HCT116 (cell line): ENCODE measurements at regions not wholly inside any gene's neighbourhood (a gene's known extent, or its start where the extent isn't known, plus 50 kb on each side); places are given as distances from the start of the nearest gene placed in this dataset.

Experiments
- ATAC-seq: fragments of 200-7000 bp; cut with Tn5 transposase; 2 replicates; pipeline ENCODE4 v1.9.1; 2020; ENCODE audit warnings: mild to moderate bottlenecking, moderate library complexity
- BruUV-seq: library from RNA; stranded (reverse); fragments of 400-500 nt; replicated peaks from 2 replicates; lab custom pipeline; 2021; lab: Mats Ljungman, UMichigan
- CTCF ChIA-PET: fragments of 300-600 bp; sonication (Branson Sonifier 250); formaldehyde crosslinking; loops from one replicate; lab custom pipeline; 2021; ENCODE audit warnings: antibody characterized with exemption; lab: Charles Lee
- POLR2A ChIA-PET: fragments of 300-600, 350-600 bp; sonication (Branson Sonifier 250); formaldehyde crosslinking; loops from one replicate; lab custom pipeline; 2021; ENCODE audit warnings: antibody characterized with exemption; lab: Charles Lee
- RAD21 ChIA-PET, 2 experiments: fragments of 300-600 bp; sonication (Branson Sonifier 250); formaldehyde crosslinking; loops; one replicate each; lab custom pipeline; 2023; ENCODE audit warnings: low total read pairs in 2 of 2; ENCODE audit not compliant: uncharacterized antibody in 2 of 2, unreplicated experiment in 2 of 2, low non-redundant PET in 1 of 2; lab: Charles Lee
- DNase-seq: peaks from one replicate; pipeline ENCODE4 v3.0.0-alpha.2; 2010; ENCODE audit warnings: low read depth, low spot score
- H2AFZ ChIP-seq: fragments of 200-600 bp; shearing (Covaris generic), sonication (generic); 2 replicates; pipeline ENCODE4 v1.6.1; 2017; ENCODE audit warnings: low read depth, mixed run types, mixed read lengths, antibody characterized with exemption, low read length; ENCODE audit not compliant: poor library complexity, severe bottlenecking
- H3K27ac ChIP-seq: 2 replicates; pipeline ENCODE4 v1.5.1; 2012; ENCODE audit warnings: low read depth, low read length
- H3K27me3 ChIP-seq: fragments of 200-600 bp; sonication (generic); 2 replicates; pipeline ENCODE4 v1.6.1; 2016; ENCODE audit warnings: mixed run types, low read length, mixed read lengths; ENCODE audit not compliant: insufficient read depth
- H3K36me3 ChIP-seq, 2 experiments: fragments of 200-500 bp in 1 of 2; fragments of 200-600 bp in 1 of 2; sonication (Bioruptor generic) in 1 of 2; sonication (generic) in 1 of 2; 2 replicates each; pipeline versions ENCODE4 v1.5.1 to v1.6.1; 2014 to 2016; ENCODE audit warnings: low read length in 2 of 2, inconsistent platforms in 1 of 2, mixed read lengths in 1 of 2, mixed run types in 1 of 2; ENCODE audit not compliant: insufficient read depth in 2 of 2, control insufficient read depth in 1 of 2
- H3K4me1 ChIP-seq, 2 experiments: fragments of 200-600 bp in 1 of 2; sonication (generic) in 1 of 2; 2 replicates each; pipeline versions ENCODE4 v1.5.1 to v1.6.1; 2012 to 2017; ENCODE audit warnings: low read length in 2 of 2, inconsistent platforms in 1 of 2, mild to moderate bottlenecking in 1 of 2, mixed read lengths in 1 of 2, mixed run types in 1 of 2, moderate library complexity in 1 of 2; ENCODE audit not compliant: insufficient read depth in 2 of 2, control insufficient read depth in 1 of 2
- H3K4me2 ChIP-seq: fragments of 200-600 bp; sonication (generic); 2 replicates; pipeline ENCODE4 v1.6.1; 2017; ENCODE audit warnings: mixed run types, low read length, mixed read lengths
- H3K4me3 ChIP-seq, 2 experiments: fragments of 200-600 bp in 1 of 2; sonication (generic) in 1 of 2; replicated peaks in 1 of 2; 2 replicates each; pipeline ENCODE4 v1.5.1; 2011 to 2016; ENCODE audit warnings: low read length in 2 of 2, control low read depth in 1 of 2, low read depth in 1 of 2, mild to moderate bottlenecking in 1 of 2, mixed read lengths in 1 of 2, mixed run types in 1 of 2
- H3K79me2 ChIP-seq: fragments of 200-600 bp; sonication (generic); 2 replicates; pipeline ENCODE4 v1.6.1; 2017; ENCODE audit warnings: mild to moderate bottlenecking, mixed run types, low read length, moderate library complexity, mixed read lengths; ENCODE audit not compliant: insufficient read depth
- H3K9ac ChIP-seq: fragments of 200-600 bp; sonication (generic); 2 replicates; pipeline ENCODE4 v1.6.1; 2016; ENCODE audit warnings: low read length, mixed read lengths
- H3K9me2 ChIP-seq: fragments of 200-600 bp; sonication (generic), shearing (Covaris generic); 2 replicates; pipeline ENCODE4 v1.6.1; 2017; ENCODE audit warnings: mixed run types, mild to moderate bottlenecking, moderate library complexity; ENCODE audit not compliant: insufficient read depth
- H3K9me3 ChIP-seq, 2 experiments: fragments of 200-500 bp in 1 of 2; fragments of 200-600 bp in 1 of 2; sonication (Bioruptor generic) in 1 of 2; sonication (generic) in 1 of 2; 2 replicates each; pipeline ENCODE4 v1.6.1; 2014 to 2017; ENCODE audit warnings: low read length in 2 of 2, mixed read lengths in 2 of 2, inconsistent platforms in 1 of 2, low read depth in 1 of 2, mild to moderate bottlenecking in 1 of 2, mixed run types in 1 of 2, moderate library complexity in 1 of 2; ENCODE audit not compliant: control insufficient read depth in 1 of 2, insufficient read depth in 1 of 2
- H4K20me1 ChIP-seq: fragments of 200-600 bp; sonication (generic), shearing (Covaris generic); 2 replicates; pipeline ENCODE4 v1.6.1; 2017; ENCODE audit warnings: mixed run types, mild to moderate bottlenecking, moderate library complexity; ENCODE audit not compliant: insufficient read depth
- CBX3 ChIP-seq: IDR thresholded peaks from 2 replicates; pipeline ENCODE4 v1.6.1; 2012; ENCODE audit warnings: low read depth
- EGR1 ChIP-seq: IDR thresholded peaks from 2 replicates; pipeline ENCODE4 v1.6.1; 2012; ENCODE audit warnings: low read depth
- EZH2 ChIP-seq: fragments of 200-600 bp; sonication (generic); IDR thresholded peaks from 2 replicates; pipeline ENCODE4 v1.6.1; 2017; ENCODE audit warnings: antibody characterized with exemption, mixed run types
- FOSL1 ChIP-seq: IDR thresholded peaks from 2 replicates; pipeline ENCODE4 v1.6.1; 2012; ENCODE audit warnings: low read depth
- JUND ChIP-seq: IDR thresholded peaks from 2 replicates; pipeline ENCODE4 v1.6.1; 2012
- SP1 ChIP-seq: IDR thresholded peaks from 2 replicates; pipeline ENCODE4 v1.6.1; 2012; ENCODE audit warnings: low read depth
- YY1 ChIP-seq: IDR thresholded peaks from 2 replicates; pipeline ENCODE4 v1.6.1; 2011; ENCODE audit warnings: low read length, low read depth, moderate library complexity, mild to moderate bottlenecking; ENCODE audit not compliant: insufficient replicate concordance; ENCODE audit errors: extremely low read depth
- ZFX ChIP-seq: fragments of 450-650 bp; IDR thresholded peaks from 2 replicates; pipeline ENCODE4 v1.6.1; 2017
- ZNF274 ChIP-seq: fragments of 200-500 bp; sonication (Bioruptor generic); IDR thresholded peaks from 2 replicates; pipeline ENCODE4 v1.6.1; 2014; ENCODE audit warnings: mild to moderate bottlenecking, low read depth, low read length, inconsistent platforms
- intact Hi-C: fragments of 100-400 bp; cut with micrococcal nuclease; formaldehyde crosslinking; loops from 2 replicates; pipeline ENCODE4 v1.10.0; 2022
- TF ChIP-seq, protein P1 (sequence below), 3 experiments: fragments of 200-600 bp in 1 of 3; sonication (generic) in 1 of 3; IDR thresholded peaks in 2 of 3; conservative IDR thresholded peaks in 1 of 3; 2 replicates each; pipeline ENCODE4 v1.5.1; 2012 to 2017; ENCODE audit warnings: low read depth in 2 of 3, low read length in 2 of 3, antibody characterized with exemption in 1 of 3, borderline replicate concordance in 1 of 3, control low read depth in 1 of 3, mild to moderate bottlenecking in 1 of 3, mixed read lengths in 1 of 3, mixed run types in 1 of 3, moderate library complexity in 1 of 3; ENCODE audit not compliant: insufficient read depth in 1 of 3
- TF ChIP-seq, protein P2 (sequence below): IDR thresholded peaks from 2 replicates; pipeline ENCODE4 v1.6.1; 2012; ENCODE audit warnings: low read depth

DNA sequence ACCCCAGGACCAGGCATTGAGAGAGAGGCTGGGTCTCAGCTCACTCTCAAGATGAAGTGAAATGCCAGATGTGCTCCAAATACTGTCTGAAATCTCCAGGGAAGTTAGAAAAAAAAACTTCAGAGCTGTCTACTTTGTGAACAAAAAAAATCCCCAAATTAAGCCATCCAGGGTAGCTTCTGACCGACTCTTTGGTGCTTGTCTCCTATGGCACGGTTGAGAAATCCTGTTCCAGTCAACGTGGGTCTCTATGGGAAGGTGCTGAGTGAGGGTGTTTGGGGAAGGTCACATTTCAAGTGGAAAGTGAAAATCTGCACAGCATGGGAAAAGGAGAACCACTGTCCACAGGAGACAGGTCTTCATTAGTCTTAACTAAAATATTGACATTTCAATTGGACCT lies 322.5 kb upstream of the CFAP20DC start:
- no peaks in the 10 kb centered on the region for H3K9me2 ChIP-seq
- no peak overlapping the region for H3K4me3 ChIP-seq
- H3K36me3 ChIP-seq = no peaks in the 10 kb centered on the region
- intact Hi-C loops = no loop called here
- POLR2A ChIA-PET = no interaction called here
- no peak overlapping the region for H3K9ac ChIP-seq
- RAD21 ChIA-PET = no interaction called here
- no peaks in the 10 kb centered on the region for H3K4me1 ChIP-seq
- H3K27ac ChIP-seq = no peak overlapping the region
- DNase-seq (no peak), ATAC-seq (no peak)
- no peak overlapping the region for H3K4me2 ChIP-seq
- H4K20me1 ChIP-seq = no peaks in the 10 kb centered on the region
- CTCF ChIA-PET = no interaction called here
- peaks cover 11% of the 10 kb centered on the region; the same call in 1 of the 2 replicates for H3K27me3 ChIP-seq
- H3K9me3 ChIP-seq = no peaks in the 10 kb centered on the region
- no peaks in the 10 kb centered on the region for H3K79me2 ChIP-seq
- no peak overlapping the region for H2AFZ ChIP-seq
- no TSS peak for BruUV-seq
- TF ChIP-seq, protein P1, sequence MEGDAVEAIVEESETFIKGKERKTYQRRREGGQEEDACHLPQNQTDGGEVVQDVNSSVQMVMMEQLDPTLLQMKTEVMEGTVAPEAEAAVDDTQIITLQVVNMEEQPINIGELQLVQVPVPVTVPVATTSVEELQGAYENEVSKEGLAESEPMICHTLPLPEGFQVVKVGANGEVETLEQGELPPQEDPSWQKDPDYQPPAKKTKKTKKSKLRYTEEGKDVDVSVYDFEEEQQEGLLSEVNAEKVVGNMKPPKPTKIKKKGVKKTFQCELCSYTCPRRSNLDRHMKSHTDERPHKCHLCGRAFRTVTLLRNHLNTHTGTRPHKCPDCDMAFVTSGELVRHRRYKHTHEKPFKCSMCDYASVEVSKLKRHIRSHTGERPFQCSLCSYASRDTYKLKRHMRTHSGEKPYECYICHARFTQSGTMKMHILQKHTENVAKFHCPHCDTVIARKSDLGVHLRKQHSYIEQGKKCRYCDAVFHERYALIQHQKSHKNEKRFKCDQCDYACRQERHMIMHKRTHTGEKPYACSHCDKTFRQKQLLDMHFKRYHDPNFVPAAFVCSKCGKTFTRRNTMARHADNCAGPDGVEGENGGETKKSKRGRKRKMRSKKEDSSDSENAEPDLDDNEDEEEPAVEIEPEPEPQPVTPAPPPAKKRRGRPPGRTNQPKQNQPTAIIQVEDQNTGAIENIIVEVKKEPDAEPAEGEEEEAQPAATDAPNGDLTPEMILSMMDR (IDR thresholded peaks at IDR 0.05 in 2 of 3, conservative IDR thresholded peaks at IDR 0.05 in 1 of 3; ENCODE audit: borderline replicate concordance in 1 of 3, insufficient read depth in 1 of 3, low read depth in 2 of 3, low read length in 2 of 3) = no peak
- no peak for TF ChIP-seq CBX3

DNA sequence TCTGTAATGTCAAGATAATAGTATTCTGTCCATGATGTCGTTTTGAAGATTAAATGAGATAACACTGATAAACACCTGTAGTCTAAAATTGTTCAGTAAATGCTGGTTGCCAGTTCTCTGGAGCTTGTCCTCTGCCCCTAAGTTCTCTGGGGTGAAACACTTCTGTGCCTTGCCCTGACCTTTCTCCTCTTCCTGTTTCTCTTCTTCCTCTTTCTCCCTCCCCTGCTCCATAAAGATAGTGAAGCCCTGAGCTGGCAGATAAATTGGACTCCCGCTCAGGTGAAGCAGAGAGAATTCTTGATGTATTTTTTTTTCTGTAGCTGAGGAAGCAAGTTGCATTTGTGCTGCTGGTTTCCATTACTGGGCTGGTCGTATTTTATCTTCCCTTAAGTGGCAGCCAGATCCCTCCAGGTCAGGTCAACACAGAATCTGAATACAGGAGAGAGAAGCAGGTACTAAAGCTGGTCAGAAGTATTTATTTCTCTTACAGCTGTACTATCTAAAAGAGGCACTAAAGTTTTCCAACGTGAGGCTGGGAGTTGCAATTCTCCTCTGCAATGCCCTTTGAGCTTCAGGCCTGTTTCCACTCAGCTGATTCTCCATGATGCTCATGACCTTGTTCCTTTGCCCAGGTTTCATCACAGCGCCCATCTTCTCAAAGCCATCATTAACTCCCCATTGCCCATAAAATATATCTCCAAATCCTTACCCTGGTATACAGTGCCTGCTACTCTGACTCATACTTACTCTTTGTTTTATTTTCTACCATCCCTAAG lies 319.3 kb upstream of the CFAP20DC start:
- no peaks in the 10 kb centered on the region for H3K4me1 ChIP-seq
- no peaks in the 10 kb centered on the region for H3K36me3 ChIP-seq
- no peaks in the 10 kb centered on the region for H3K9me2 ChIP-seq
- no peak overlapping the region for H3K4me3 ChIP-seq
- ATAC-seq (no peak), DNase-seq (no peak)
- H4K20me1 ChIP-seq = no peaks in the 10 kb centered on the region
- no peak overlapping the region for H3K4me2 ChIP-seq
- peaks cover 19% of the 10 kb centered on the region; the same call in 1 of the 2 replicates for H3K27me3 ChIP-seq
- H3K27ac ChIP-seq = no peak overlapping the region
- no peak overlapping the region for H2AFZ ChIP-seq
- POLR2A ChIA-PET = no interaction called here
- RAD21 ChIA-PET = no interaction called here
- no peaks in the 10 kb centered on the region for H3K9me3 ChIP-seq
- BruUV-seq = no TSS peak
- CTCF ChIA-PET = no interaction called here
- intact Hi-C loops = no loop called here
- H3K79me2 ChIP-seq = no peaks in the 10 kb centered on the region
- H3K9ac ChIP-seq = no peak overlapping the region
- TF ChIP-seq EGR1 = no peak
- no peak for TF ChIP-seq CBX3
- TF ChIP-seq JUND = no peak
- no peak for TF ChIP-seq YY1
- no peak for TF ChIP-seq ZNF274
- TF ChIP-seq, protein P2, sequence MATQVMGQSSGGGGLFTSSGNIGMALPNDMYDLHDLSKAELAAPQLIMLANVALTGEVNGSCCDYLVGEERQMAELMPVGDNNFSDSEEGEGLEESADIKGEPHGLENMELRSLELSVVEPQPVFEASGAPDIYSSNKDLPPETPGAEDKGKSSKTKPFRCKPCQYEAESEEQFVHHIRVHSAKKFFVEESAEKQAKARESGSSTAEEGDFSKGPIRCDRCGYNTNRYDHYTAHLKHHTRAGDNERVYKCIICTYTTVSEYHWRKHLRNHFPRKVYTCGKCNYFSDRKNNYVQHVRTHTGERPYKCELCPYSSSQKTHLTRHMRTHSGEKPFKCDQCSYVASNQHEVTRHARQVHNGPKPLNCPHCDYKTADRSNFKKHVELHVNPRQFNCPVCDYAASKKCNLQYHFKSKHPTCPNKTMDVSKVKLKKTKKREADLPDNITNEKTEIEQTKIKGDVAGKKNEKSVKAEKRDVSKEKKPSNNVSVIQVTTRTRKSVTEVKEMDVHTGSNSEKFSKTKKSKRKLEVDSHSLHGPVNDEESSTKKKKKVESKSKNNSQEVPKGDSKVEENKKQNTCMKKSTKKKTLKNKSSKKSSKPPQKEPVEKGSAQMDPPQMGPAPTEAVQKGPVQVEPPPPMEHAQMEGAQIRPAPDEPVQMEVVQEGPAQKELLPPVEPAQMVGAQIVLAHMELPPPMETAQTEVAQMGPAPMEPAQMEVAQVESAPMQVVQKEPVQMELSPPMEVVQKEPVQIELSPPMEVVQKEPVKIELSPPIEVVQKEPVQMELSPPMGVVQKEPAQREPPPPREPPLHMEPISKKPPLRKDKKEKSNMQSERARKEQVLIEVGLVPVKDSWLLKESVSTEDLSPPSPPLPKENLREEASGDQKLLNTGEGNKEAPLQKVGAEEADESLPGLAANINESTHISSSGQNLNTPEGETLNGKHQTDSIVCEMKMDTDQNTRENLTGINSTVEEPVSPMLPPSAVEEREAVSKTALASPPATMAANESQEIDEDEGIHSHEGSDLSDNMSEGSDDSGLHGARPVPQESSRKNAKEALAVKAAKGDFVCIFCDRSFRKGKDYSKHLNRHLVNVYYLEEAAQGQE = no peak
- TF ChIP-seq, protein P1 (IDR thresholded peaks at IDR 0.05 in 2 of 3, conservative IDR thresholded peaks at IDR 0.05 in 1 of 3; ENCODE audit: borderline replicate concordance in 1 of 3, insufficient read depth in 1 of 3, low read depth in 2 of 3, low read length in 2 of 3) = no peak
- no peak for TF ChIP-seq SP1
- TF ChIP-seq ZFX = no peak
- no peak for TF ChIP-seq FOSL1
- TF ChIP-seq EZH2 = no peak
